GM19035 (cell line): ENCODE measurements at regions not wholly inside any gene's neighbourhood (a gene's known extent, or its start where the extent isn't known, plus 50 kb on each side); places are given as distances from the start of the nearest gene placed in this dataset.
"Not testable (repeated sequence)": the region's sequence is repeated elsewhere in the genome, so short reads cannot be mapped to it uniquely, and the experiment has no call there.

Experiments
- ATAC-seq: cut with Tn5 transposase; IDR thresholded peaks from one replicate; pipeline ENCODE4 v1.9.1; 2021; ENCODE audit not compliant: unreplicated experiment

DNA sequence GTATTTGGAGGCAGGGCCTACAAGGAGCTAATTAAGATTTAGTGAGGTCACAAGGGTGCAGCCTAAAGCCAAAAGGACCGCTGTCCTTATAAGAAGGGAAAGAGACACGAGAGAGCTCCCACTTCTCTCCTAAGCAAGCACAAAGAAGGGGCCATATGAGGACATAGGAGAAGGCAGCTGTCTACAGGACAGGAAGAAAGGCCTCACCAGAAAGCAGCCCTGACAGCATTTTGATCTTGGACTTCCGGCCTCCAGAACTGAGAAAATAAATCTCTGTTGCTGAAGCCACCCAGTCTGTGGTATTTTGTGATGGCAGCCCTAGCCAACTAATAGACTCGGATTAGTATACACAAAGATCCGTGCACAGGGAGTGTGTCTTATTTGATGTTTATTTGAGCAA is 139.7 kb downstream of the B3GNT2 start:
- ATAC-seq, result no peak

DNA sequence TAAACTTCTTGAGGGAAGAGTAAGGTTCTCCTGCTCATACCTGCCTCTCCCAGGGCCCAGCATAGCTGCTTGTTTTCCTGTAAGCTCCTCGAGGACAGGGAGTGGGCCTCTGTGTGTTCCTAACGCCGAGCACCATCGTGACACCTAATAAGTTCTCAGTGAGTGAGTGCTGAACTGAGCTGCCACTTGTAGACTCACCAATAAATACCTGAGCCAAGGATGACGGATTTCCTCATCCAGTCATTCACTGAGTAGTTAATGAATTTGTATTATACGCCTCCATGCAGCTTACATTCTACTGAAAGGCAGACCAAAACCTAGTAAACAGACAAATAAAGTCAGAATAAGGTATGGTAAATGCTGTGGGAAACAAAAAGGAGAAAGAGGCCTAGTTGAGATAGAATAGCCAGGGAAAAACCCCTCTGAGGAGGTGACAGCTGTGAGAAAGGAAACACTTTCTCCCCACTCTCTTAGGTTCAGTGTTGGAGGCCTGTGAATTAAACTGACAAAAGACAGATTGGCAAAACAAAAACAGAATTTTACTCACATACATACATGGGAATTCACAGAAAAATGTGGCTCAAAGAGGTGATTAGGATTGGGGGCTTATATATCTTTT is 138.6 kb downstream of the B3GNT2 start:
- peak; percentile 70 for ATAC-seq

DNA sequence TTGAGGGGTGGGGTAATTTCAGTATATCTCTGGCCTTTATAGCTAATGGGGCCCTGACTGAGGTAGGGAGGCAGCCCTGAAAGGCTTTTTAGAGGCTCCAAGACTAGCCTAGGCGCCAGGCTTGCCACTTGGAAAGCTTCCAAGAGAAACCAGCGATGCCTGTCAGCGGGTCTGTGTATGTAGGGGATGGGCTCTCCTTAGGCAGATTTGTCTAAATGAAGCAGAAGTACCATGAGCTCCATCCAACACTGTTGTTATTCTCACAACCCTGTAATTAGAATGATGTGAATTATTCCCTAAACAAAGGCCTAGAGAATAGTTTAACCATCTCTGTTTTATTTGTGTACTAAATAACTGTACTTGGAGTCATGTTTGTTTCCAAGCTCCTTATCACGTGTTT is 138.1 kb downstream of the B3GNT2 start:
- ATAC-seq, result no peak

DNA sequence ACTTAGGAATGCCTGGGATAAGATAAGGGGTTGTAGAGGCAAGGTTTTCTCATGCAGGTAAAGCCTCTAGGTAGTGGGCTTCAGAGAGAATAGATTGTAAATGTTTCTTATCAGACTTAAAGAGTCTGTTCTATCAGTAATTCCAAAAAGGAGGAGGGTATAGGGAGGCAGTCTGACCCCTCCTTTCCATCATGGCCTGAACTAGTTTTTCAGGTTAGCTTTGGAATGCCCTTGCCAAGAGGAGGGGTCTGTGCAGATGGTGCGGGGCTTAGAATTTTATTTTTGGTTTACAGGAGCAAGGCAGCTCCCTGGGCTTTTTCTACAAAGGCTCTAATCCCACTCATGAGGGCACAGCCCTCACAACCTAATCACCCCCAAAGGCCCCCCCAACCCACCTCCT is 135.0 kb downstream of the B3GNT2 start:
- ATAC-seq, result no peak

DNA sequence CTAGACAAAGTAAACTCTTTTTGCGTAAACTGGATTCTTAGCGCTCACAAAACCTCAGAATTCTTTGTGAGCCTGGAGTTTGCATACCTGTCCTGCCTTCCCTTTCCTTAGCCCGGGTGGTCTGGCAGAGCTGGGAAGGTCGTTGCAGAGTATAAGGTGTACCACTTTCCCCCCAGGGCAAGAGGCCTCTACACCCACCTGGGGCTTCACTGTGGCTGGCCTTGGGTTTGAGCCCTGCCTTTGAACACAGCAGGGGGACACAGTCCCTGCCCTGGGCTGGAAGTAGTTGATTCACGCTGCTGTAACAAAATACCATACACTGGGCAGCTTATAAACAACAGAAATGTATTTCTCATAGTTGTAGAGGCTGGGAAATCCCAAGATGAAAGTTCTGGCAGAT is 133.9 kb downstream of the B3GNT2 start:
- ATAC-seq, result no peak

DNA sequence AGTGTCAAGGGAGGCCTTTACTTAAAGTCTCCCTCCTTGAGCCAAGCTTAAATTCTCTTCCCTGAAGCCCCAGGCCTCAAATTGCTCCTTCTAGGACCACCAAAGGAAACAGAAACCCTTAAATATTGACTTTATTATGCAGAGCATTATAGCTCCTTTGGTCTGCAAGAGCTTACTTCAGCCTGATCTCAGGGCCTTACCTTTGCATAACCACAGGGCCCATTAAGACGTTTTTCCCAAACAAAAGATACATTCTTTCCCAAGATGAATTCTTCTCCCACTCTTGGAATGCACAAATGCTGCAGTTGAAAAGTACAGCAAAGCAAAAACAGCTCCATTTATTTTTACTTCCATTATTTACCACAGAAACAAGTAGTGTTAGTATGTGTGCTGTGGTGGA is 130.8 kb downstream of the B3GNT2 start:
- ATAC-seq, result no peak

DNA sequence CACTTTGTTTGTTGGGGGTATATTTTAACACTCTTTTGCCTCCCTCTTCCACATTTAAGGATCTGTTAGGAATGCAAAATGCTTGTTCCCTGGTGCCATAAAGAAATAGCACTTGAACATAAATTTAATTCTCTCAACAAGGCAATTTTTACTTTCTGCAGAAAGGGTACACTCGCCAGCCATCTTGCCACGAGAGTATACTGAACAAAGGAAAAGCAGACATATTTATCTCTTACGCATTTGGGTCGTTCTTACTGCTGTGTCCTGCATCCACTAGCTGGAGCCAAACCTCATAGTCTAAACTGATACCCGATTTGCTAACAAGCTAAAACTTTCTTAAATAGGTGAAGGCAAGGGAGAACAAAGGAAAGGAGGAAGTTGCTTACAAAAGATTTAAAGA is 129.5 kb downstream of the B3GNT2 start:
- ATAC-seq, result no peak

DNA sequence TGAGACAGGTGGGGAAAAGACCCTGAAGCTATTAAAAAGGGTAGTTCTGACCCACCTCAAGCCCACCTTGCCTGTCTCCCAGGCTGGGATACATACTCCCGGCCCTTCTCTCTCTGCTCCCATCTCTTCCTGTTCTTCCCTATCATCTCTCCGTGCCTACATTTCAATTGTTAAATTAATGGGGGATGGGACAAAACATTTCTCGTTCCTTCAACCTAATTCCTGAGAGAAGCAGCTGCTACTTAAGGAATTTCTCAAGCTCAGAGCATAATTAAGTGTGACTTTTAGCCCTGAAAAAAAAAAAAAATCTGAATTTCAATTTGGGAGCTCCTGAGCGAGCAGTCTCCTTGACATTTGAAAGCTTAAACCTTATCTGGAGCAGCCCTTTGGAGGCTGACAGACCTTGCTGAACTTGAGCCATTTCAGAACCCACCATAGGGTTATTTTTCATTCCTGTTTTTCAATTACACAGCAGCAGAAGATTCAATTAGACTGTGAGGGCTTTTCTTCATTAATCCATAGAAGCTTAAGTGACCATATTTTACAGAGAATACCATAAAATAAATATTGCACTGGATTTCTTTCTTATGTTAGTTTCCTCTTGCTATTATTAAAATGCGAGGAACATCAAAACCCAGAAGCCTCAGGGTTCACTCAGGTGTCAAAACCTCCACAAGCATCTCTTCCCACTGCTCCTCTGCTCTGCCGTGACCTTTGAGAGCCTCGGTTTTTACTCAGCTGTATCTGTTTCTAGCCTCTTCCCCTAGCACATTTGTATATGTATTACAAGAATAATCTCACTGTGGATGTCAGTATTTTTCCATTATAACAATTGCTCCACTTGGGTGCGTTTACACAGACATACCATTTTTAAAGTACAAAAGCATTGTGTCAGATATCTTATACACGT is 125.7 kb downstream of the B3GNT2 start:
- ATAC-seq, result no peak

DNA sequence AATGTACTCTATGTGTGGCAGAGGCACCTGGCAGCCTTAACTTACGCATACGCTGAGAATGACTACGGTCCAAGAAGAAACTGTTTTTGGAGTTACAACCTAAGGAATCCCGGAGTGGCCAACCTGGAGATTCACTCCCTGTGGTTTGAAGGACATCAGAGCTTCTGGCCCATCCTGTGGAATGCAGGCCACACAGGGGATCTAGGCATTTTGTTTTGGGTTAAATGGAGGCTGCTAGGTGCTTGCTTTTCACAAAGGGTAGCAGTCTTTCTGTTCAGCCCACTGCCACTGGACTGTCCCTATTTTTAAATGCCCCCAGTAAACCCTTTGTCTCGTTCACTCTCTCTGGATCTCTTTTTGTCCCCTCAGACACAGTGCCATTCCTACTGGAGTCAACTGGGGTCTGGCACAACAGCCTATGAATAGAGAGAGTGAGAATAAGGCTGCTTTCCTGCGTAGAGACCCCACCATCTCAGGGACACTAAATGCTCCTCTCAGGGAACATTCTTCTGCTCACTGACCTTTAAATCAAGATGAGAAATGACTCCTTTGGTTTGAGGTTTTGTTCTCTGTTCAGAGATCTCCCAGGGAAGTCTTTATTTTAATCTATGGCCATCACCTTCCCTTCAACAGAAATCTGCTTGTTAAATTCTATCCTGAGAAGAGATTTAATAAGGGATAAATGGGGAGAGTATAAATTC is 124.9 kb downstream of the B3GNT2 start:
- no peak for ATAC-seq

DNA sequence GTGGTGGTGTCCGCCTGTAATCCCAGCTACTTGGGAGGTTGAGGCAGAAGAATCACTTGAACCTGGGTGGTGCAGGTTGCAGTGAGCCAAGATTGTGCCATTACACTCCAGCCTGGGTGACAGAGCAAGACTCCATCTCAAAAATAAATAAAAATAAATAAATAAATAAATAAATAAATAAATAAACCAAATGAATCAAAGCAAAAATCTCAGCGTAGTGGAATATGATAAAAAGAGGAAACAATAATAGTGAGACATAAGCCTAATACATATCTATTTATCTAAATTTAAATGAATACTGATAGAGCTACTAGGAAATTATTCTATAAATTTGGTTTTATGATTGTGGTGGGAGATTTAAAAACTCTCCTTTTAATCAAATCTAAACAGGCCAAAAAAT is 124.2 kb downstream of the B3GNT2 start:
- ATAC-seq, result not testable (repeated sequence)

DNA sequence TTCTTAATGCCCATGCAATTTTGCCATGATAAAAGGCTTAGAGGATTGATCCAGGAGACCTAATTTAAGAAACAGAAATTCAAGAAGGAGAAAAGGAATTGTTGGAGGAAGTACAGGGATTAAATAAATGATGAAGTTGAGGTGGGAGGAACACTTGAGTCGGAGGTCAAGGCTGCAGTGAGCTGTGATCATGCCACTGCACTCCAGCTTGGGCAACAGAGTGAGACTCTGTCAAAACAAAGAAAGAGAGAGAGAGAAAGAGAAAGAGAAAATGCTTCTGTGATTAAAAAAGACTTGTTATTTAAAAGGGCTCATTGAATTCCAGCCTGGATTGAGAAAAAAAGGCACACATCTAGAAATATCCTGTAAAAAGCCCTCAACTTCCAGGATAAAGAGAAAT is 123.2 kb downstream of the B3GNT2 start:
- no peak for ATAC-seq

DNA sequence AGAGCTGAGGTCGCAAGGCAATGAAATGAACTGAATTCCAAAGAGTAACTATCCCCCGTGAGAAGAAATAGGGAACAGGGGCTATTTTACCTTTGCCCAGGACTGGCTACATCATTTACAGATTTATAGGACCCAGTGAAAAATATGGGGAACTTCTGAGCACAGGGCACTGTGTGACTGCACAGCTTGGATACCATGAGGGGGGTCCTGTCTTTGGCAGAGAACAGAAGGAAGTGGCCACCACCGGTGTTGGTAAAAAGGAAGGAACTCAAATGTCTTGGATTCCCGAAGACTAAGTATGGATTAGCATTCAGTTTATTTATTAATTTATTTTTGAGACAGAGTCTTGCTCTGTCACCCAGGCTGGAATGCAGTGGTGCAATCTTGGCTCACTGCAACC is 119.6 kb downstream of the B3GNT2 start:
- no peak for ATAC-seq

DNA sequence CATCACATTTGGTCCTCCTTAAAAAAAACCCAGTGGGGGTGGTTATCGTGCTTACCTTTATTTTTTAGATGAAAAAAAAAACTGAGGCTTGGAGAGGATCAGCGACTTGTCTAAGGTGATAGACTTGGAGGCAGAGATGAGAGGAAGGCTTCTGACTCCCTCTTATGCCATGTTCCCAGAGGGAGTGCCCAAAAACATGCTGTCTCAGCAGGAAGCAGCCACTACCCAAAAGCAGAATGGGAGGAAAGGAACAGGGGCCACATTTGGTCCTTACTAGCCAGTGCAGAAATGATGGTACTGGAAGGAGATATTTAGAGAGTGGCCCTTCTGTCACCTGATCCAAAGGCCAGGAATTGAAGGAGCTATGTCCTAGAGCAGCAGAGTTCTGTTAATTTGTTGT is 118.4 kb downstream of the B3GNT2 start:
- no peak for ATAC-seq

DNA sequence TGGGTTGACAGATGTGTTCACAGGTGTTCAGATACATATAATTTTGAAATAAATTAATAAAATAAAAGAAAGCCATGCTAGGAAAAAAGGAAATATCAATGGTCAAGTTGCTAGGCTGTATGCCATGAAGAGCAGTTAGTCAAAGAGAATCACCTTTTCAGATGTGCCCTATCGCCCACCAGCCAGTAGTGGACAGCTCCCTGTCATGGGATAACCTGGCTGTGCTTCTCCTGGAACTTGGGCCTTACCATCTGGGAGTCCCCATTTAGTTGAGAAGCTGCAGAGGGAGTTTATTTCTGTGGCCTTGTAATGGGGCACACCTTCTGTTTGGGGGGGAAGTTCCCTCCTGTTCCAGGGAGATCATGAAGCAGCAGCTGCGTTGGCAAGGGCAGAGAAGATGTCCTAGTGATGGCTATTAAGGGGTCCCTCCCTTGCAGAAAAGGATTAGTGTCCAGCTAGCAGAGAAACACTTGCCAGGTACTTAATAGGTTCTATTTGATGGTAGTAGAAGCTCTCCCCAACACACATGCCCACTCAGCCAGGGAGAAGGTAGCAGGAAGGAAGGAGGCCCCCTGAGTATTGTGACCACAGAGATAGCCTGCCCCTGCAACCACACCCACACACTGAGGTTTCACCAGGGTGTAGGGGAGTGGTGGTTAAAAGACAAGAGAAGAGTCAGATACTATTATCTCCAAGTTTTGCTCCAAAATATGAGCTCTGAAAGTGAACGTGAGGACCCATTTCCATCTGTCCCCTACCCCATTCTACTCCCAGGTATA is 117.7 kb downstream of the B3GNT2 start:
- ATAC-seq, result peak; percentile 80

DNA sequence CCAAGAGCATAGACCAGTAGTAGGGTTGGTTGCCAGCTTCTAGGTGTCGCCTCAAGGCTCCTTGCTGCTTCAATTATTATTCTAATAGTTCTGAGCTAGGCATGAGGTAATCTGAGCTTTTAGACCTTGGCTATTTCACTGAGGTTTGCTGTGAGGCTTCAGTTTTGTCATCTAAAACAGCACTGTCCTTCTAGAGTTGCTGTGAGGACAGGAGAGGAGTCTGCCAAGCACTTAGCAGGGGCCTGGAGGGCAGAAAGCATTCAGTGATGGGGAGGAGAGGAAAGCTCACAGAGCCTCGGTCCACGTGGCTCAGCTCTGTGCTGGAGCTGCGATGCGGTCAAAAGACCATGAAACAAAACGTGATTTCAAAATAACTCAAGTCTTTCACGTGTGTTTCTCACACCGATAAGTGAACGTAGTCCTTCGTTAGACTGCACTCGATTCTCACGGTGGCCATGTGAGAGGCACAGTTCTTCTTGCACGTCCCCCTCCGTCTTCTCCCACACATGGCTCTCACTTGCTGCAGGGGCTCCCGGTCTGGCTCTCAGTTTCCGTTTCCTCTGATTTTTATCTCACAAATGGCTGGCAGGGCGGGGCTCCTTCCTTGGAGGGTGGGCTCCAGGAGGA is 113.7 kb downstream of the B3GNT2 start:
- peak; percentile 48 for ATAC-seq

DNA sequence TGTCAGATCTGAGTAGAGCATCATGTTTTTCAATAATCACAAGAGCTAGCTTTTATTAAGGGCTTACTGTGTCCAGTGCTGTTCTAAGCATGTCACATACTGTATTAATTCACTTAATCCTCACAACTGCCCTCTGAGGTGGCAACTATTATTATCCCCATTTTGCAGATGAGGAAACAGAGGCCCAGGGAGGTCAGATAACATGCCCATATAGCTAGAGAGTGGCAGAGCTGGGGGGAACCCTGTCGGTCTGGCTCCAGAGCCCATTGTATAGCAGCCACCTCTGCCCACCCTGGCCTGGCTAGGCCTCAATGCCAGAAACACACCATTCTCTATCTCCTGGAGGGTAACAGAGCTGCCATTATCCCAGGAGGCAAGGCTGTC is 113.2 kb downstream of the B3GNT2 start:
- ATAC-seq, result no peak

DNA sequence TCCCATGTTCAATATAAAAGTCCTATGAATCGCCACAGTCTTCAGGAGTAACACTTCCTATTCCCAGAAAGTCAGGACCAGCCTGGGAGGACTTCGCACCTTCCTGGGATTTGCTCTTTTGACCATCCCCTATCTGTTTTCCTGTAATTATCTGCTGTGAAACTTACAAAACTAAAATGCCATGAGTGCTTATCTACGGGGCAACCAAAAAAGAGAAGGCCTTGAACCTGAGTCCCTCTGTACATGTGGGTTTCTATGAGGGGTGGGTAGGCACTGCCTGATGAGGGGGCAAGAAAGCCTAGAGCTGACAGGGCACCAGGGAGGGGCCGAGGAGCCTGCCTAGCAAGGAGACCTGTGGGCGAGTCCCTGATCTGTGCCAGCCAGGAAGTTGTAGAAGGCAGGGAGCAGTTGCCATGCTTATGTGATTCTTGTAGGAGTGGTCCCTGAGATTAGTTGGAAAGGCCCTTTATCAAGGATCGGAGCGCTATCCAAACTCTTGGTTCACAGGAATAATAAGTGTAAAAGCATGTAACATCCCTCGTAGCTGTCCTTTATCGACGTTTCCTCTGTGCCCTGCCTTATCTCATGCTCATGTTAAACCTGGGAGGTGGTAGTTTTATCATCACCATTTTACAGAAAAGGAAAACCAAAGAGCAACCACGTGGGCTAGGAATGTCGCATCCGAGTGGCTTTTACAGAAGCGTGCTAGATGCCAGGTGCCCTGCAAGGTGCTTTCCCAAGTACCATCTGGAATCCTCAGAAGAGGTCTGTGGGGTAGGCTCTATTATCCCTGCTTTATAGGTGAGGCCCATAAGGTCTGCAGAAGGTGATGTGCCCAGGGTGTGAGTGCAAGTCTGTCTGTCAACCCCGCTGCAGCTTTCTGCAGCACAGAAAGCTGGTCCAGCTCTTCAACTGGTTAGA is 111.8 kb downstream of the B3GNT2 start:
- ATAC-seq, result no peak

DNA sequence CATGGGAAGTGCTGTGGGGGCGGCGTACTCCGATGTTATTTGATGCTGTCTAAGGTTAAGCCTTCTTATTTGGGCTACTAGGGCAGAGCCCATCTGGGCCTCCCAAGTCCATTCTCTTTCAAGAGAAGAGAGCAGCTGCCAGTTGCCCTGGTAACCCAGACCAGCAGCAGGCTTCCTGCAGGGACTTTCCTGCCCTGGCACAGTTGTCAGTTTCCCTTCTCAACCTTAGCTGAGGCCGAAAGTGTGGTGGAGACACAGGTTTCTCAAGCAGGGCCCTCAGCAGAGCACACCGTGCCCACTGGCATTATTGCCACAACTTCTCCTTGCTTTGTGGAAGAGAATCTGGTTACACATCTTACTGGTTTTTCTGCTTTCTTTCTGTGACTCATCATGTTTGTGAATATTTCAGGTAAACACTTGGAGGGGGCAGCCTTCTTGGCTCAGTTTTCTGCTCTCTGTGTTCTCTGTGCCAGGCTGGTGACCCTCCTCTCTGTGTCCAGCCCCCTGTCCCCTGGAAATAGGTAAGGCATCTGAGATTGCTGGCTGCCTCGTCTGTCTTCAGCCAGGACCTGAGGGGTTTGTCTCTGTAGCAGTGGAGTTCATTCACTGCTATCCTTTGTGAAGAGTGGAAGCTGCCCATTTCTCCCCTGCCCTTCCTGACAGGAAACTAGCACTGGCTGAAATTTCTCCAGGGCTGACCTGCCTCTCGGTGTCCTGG is 111.0 kb downstream of the B3GNT2 start:
- peak; percentile 34 for ATAC-seq
